HG03060 (cell line): ENCODE measurements at regions not wholly inside any gene's neighbourhood (a gene's known extent, or its start where the extent isn't known, plus 50 kb on each side); places are given as distances from the start of the nearest gene placed in this dataset.

Source experiments
- ATAC-seq: cut with Tn5 transposase; IDR thresholded peaks from one replicate; pipeline ENCODE4 v1.9.1; 2021; ENCODE audit warnings: low read depth, moderate number of reproducible peaks; ENCODE audit not compliant: unreplicated experiment

GRCh38 chr16:73215678-73216377 lies 167.9 kb upstream of the ZFHX3 start:
- no peak for ATAC-seq

GRCh38 chr16:73214825-73215677 lies 167.1 kb upstream of the ZFHX3 start:
- ATAC-seq, result no peak

- no peak for ATAC-seq
These were observed 166.0 kb upstream of the ZFHX3 start for GRCh38 chr16:73213732-73214455.

GRCh38 chr16:73212431-73212830 lies 164.5 kb upstream of the ZFHX3 start:
- no peak for ATAC-seq

- ATAC-seq, result no peak
These were observed 162.8 kb upstream of the ZFHX3 start for GRCh38 chr16:73210686-73211085.

- no peak for ATAC-seq
These were observed 162.2 kb upstream of the ZFHX3 start for GRCh38 chr16:73210084-73210483.

- no peak for ATAC-seq
These were observed 161.3 kb upstream of the ZFHX3 start for GRCh38 chr16:73209190-73209589.

- no peak for ATAC-seq
These were observed 158.3 kb upstream of the ZFHX3 start for GRCh38 chr16:73206151-73206707.

- no peak for ATAC-seq
These were observed 157.4 kb upstream of the ZFHX3 start for GRCh38 chr16:73205153-73205886.

GRCh38 chr16:73204359-73205152 lies 156.6 kb upstream of the ZFHX3 start:
- no peak for ATAC-seq

- ATAC-seq, result no peak
These were observed 154.3 kb upstream of the ZFHX3 start for GRCh38 chr16:73202161-73202729.

- ATAC-seq, result no peak
These were observed 151.3 kb upstream of the ZFHX3 start for GRCh38 chr16:73199214-73199613.

GRCh38 chr16:73198481-73198880 lies 150.6 kb upstream of the ZFHX3 start:
- no peak for ATAC-seq

- no peak for ATAC-seq
These were observed 149.7 kb upstream of the ZFHX3 start for GRCh38 chr16:73197598-73197997.

- no peak for ATAC-seq
These were observed 148.7 kb upstream of the ZFHX3 start for GRCh38 chr16:73196670-73197069.

- no peak for ATAC-seq
These were observed 145.5 kb upstream of the ZFHX3 start for GRCh38 chr16:73193464-73193863.

GRCh38 chr16:73192232-73192894 lies 144.4 kb upstream of the ZFHX3 start:
- ATAC-seq, result no peak

GRCh38 chr16:73191660-73192046 lies 143.7 kb upstream of the ZFHX3 start:
- no peak for ATAC-seq
